Stimulated activated CD4-positive, alpha-beta T cell treated with anti-CD3 and anti-CD28 coated beads, Interleukin-1b, Interleukin-23, amount 100 ng/mL, for 48 hours (primary cell): ENCODE measurements at regions not wholly inside any gene's neighbourhood (a gene's known extent, or its start where the extent isn't known, plus 50 kb on each side); places are given as distances from the start of the nearest gene placed in this dataset.

Experiments
- DNase-seq: peaks from one replicate; pipeline ENCODE4 v3.0.0-alpha.2; 2020

- DNase-seq, result no peak
Measured at GRCh38 chr4:14184265-14184664, 556.7 kb upstream of the BOD1L1 start.

- DNase-seq, result no peak
Measured at GRCh38 chr4:14184767-14185166, 557.2 kb upstream of the BOD1L1 start.

DNA sequence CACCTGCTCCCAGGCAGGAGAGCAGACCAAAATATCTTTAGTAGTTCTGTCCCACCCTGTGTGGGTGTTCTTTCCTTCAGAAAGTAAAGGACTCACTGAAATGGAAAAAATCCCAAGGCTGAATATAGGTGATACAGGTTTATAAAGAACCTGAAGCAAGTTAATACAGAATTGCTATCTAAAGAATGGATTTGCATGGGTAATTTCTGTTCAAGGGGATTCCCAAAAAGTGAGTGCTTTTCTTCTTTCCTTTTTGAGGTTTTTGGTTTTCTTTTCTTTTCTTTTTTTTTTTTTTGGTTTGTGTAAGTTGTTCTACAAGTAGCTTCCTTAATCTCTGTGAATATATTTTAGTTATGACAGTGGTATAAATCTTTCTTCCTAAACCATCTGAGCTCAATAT is 560.7 kb upstream of the BOD1L1 start:
- DNase-seq, result no peak

DNA sequence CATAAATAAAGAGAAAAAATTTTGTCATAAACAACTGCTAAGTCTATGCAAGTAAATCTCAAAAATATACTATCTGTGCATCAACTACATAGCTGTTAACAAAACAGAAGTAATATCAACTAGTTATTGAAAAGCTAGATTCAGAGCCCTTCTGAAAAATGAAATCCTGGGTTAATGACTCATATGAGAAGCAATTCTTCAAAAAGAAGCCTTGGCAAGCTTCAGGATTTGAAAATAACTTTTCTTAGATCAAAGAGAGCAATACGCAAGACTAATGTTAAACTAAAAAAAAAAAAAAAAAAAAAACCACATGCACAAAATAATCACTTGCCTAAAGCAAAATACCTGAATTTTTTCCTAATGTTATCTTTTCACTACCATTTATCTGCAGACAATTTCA is 566.1 kb upstream of the BOD1L1 start:
- no peak for DNase-seq

GRCh38 chr4:14196131-14196530 is 568.6 kb upstream of the BOD1L1 start:
- DNase-seq, result no peak

GRCh38 chr4:14215116-14215770 is 587.7 kb upstream of the BOD1L1 start:
- no peak for DNase-seq

DNA sequence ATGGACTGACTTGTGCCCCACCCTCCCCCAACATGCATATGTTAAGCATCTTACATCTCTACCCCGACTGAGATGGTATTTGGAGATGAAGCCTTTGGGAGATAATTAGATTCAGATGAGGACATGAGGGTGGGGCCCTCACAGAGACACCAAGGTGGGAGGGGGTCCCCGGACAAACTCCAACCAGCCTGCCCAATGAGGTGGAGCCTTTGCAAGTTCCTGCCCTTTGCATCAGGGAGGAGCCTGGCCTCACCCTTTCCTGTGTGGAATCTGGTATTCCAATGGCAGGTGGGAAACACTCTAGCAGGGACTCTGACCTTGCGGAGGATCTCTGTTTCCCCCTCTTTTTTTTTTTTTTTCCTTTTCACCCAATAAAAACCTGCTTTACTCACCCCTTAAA is 589.9 kb upstream of the BOD1L1 start:
- DNase-seq, result no peak

- DNase-seq, result no peak
Measured at GRCh38 chr4:14218641-14219040, 591.1 kb upstream of the BOD1L1 start.

DNA sequence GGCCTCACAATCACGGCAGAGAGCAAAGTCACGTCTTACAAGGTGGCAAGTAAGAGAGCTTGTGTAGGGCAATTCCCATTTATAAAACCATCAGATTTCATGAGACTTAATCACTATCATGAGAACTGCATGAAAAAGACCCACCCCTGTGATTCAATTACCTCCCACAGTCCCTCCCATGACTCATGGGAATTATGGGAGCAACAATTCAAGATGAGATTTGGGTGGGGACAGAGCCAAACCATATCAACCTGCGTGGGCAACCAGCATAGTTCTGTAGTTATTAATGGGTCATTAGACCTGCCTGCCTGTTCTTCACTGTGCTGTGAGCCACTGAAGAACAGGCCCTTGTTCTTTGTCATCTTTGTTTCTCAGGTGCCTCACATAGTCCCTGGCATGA is 593.7 kb upstream of the BOD1L1 start:
- no peak for DNase-seq

DNA sequence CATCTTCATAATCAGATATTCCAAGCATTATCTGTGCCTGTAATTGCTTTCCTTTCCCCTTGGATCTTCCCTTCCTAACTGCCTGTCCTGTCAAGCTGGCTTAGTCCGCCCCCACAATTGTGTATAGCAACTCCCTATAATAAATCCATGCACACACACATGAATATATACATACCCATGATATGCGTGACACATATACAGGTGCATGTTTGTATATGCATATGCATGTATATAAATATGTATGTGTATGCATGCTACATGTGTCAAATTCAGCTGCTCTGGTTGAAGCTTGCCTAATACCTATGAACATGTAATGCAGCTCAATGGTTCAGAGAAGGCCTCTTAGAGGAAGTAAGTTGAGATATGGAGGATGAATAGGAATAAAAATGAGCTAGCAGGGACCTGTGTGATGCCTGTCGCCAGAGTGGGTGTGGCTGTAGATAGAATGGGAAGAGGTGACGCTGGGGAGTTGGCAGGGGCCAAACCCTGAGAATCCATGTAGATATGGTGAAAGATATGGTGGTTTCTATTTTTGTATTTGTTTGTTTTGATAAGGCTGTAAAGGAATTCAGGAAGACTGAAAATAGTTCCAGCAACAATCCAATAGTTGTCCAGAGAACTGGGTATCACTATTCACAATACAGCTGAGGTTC is 595.0 kb upstream of the BOD1L1 start:
- no peak for DNase-seq

DNA sequence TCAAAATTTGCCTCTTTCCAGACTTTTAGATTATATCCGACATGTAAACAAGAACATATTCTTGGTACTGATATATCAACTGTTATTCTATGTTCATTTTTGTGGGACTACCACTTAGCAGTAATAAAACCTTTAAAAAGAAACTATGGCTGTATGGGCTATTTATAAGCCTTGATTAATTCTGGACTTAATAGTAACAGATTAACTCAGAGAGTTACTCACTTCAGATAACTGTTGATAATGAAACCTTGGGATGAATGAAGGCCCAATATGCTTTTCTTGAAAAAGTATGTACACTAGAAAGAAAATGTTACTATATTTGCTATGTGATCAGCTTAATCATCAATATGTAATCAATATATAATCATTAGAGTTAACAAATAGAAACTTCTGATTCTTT is 595.9 kb upstream of the BOD1L1 start:
- no peak for DNase-seq

- DNase-seq, result no peak
Measured at GRCh38 chr4:14225688-14226207, 598.2 kb upstream of the BOD1L1 start.

- no peak for DNase-seq
Measured at GRCh38 chr4:14233126-14233525, 605.6 kb upstream of the BOD1L1 start.

GRCh38 chr4:14234307-14234706 is 606.8 kb upstream of the BOD1L1 start:
- DNase-seq, result no peak

GRCh38 chr4:14236359-14236758 is 608.8 kb upstream of the BOD1L1 start:
- DNase-seq, result no peak

GRCh38 chr4:14237911-14238310 is 610.4 kb upstream of the BOD1L1 start:
- DNase-seq, result no peak

GRCh38 chr4:14241574-14241973 is 614.0 kb upstream of the BOD1L1 start:
- no peak for DNase-seq

DNA sequence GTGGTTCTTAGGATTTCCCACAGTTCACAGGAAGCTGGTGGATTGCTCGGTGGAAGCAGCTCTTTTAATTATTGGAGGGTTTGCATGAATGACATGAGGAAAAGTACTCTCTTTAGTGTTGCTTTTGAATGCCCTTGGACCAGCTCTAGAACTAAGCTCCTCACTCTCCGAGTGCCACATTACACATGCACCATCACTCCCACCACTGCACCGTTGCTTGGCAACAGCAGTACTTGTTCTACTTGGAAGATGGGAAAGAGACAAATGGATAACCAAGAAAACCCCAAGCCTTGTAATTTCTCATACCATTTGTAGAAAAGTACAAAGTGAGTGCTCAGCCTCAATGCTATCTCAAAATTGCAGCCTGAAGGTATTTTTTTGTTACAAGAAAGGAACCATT is 620.2 kb upstream of the BOD1L1 start:
- no peak for DNase-seq

- DNase-seq, result no peak
Measured at GRCh38 chr4:14249226-14249625, 621.7 kb upstream of the BOD1L1 start.

- peak; percentile 1 for DNase-seq
Measured at GRCh38 chr4:14254252-14254651, 626.7 kb upstream of the BOD1L1 start.

DNA sequence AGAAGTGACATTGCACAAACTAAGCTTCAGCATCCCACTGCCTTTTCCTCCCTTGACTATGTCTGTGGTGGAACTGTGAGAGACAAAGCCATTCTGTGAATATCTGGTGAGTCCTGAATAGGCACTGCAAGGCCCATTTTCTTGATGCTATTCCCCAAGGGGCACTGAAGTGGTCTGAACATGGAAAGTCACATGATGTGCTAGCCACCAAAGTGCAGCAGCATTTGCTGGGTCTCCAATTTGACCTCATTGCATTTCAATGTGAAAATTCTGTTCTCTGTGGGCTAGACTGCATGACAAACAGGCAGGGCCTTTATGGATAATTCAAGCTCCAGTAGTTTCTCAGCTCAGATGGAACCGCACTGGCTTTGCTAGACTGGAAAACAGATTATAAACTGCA is 627.4 kb upstream of the BOD1L1 start:
- no peak for DNase-seq

- no peak for DNase-seq
Measured at GRCh38 chr4:14257903-14258302, 630.4 kb upstream of the BOD1L1 start.

DNA sequence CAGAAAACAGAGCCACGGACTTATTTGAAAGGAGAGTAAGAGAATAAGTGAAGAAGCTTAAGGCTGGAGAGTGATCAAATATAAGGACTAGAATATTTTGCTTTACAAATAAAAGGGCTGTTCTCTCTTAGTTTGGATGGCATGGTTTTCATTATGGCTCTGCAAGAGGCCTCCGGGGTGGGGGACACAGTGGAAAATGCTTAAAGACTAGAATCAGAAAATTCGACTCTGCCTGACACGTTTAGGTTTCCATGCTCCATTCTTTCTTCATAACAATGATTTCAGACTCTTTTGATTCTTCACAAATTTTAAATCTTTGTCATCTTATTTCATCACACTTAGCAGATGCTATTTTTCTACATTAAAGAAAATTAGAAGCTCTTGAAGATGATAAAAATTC is 632.4 kb upstream of the BOD1L1 start:
- no peak for DNase-seq

- no peak for DNase-seq
Measured at GRCh38 chr4:14260591-14260990, 633.1 kb upstream of the BOD1L1 start.

- DNase-seq, result no peak
Measured at GRCh38 chr4:14262221-14262620, 634.7 kb upstream of the BOD1L1 start.
